HEK293 (cell line): ENCODE measurements at regions not wholly inside any gene's neighbourhood (a gene's known extent, or its start where the extent isn't known, plus 50 kb on each side); places are given as distances from the start of the nearest gene placed in this dataset.

Source experiments
- CTCF ChIP-seq: fragments of 450-650 bp; formaldehyde crosslinking; IDR thresholded peaks from 2 replicates; pipeline ENCODE4 v1.5.1; 2016; ENCODE audit warnings: missing biosample characterization, missing genetic modification characterization
- KLF16 ChIP-seq: fragments of 450-650 bp; formaldehyde crosslinking; IDR thresholded peaks from 2 replicates; pipeline ENCODE4 v1.5.1; 2017; ENCODE audit warnings: missing biosample characterization, missing genetic modification characterization
- SALL2 ChIP-seq: fragments of 450-650 bp; formaldehyde crosslinking; IDR thresholded peaks from 2 replicates; pipeline ENCODE4 v1.5.0; 2017; ENCODE audit warnings: missing biosample characterization, mild to moderate bottlenecking, missing genetic modification characterization, borderline replicate concordance
- YY1 ChIP-seq: fragments of 450-650 bp; formaldehyde crosslinking; IDR thresholded peaks from 2 replicates; pipeline ENCODE4 v1.5.1; 2018; ENCODE audit warnings: missing biosample characterization, missing genetic modification characterization
- ZBTB20 ChIP-seq: fragments of 450-650 bp; formaldehyde crosslinking; IDR thresholded peaks from 2 replicates; pipeline ENCODE4 v1.5.1; 2016; ENCODE audit warnings: missing biosample characterization, missing genetic modification characterization
- ZBTB26 ChIP-seq: fragments of 450-650 bp; formaldehyde crosslinking; optimal IDR thresholded peaks from 2 replicates; pipeline ENCODE3; 2016; ENCODE audit warnings: missing biosample characterization, mild to moderate bottlenecking, missing genetic modification characterization
- ZFP41 ChIP-seq: fragments of 450-650 bp; formaldehyde crosslinking; IDR thresholded peaks from 2 replicates; pipeline ENCODE4 v1.5.1; 2016; ENCODE audit warnings: missing biosample characterization, missing genetic modification characterization, borderline replicate concordance
- ZNF169 ChIP-seq: fragments of 450-650 bp; formaldehyde crosslinking; IDR thresholded peaks from 2 replicates; pipeline ENCODE4 v1.5.1; 2016; ENCODE audit warnings: missing biosample characterization, missing genetic modification characterization
- ZNF274 ChIP-seq, 2 experiments: fragments of 200-500 bp in 1 of 2; fragments of 450-650 bp in 1 of 2; sonication (Bioruptor generic) in 1 of 2; formaldehyde crosslinking in 1 of 2; IDR thresholded peaks; 2 replicates each; pipeline versions ENCODE4 v1.5.1 to v1.6.1; 2014 to 2016; ENCODE audit warnings: borderline replicate concordance in 1 of 2, inconsistent platforms in 1 of 2, low read length in 1 of 2, missing biosample characterization in 1 of 2, missing genetic modification characterization in 1 of 2
- ZNF292 ChIP-seq: fragments of 450-650 bp; formaldehyde crosslinking; IDR thresholded peaks from 2 replicates; pipeline ENCODE4 v1.5.1; 2016; ENCODE audit warnings: low read depth, missing biosample characterization, missing genetic modification characterization, borderline replicate concordance
- ZNF580 ChIP-seq: fragments of 450-650 bp; formaldehyde crosslinking; IDR thresholded peaks from 2 replicates; pipeline ENCODE4 v1.5.1; 2016; ENCODE audit warnings: missing biosample characterization, missing genetic modification characterization
- ZNF792 ChIP-seq: fragments of 450-650 bp; formaldehyde crosslinking; IDR thresholded peaks from 2 replicates; pipeline ENCODE4 v1.5.1; 2016; ENCODE audit warnings: missing biosample characterization, missing genetic modification characterization
- ZSCAN5A ChIP-seq: fragments of 450-650 bp; formaldehyde crosslinking; IDR thresholded peaks from 2 replicates; pipeline ENCODE4 v1.5.1; 2016; ENCODE audit warnings: missing biosample characterization, missing genetic modification characterization

- TF ChIP-seq ZBTB26 (tag by site-specific recombination) (no peak), CTCF (tag by site-specific recombination) (no peak), ZNF292 (tag by site-specific recombination) (no peak), ZNF274 (IDR thresholded peaks at IDR 0.05; ENCODE audit: low read length) (no peak), ZNF274 (tag by site-specific recombination; IDR thresholded peaks at IDR 0.05; ENCODE audit: borderline replicate concordance) (no peak), KLF16 (tag by site-specific recombination) (no peak), ZNF580 (tag by site-specific recombination) (no peak), ZFP41 (tag by site-specific recombination) (no peak), ZNF169 (tag by site-specific recombination) (no peak), ZBTB20 (tag by site-specific recombination) (no peak), ZNF792 (tag by site-specific recombination) (no peak), ZSCAN5A (tag by site-specific recombination) (no peak), YY1 (tag by site-specific recombination) (no peak), SALL2 (tag by site-specific recombination) (no peak)
These were observed 78.2 kb downstream of the GPR88 start for GRCh38 chr1:100616121-100616621.
